HG03045 (cell line): ENCODE measurements at regions not wholly inside any gene's neighbourhood (a gene's known extent, or its start where the extent isn't known, plus 50 kb on each side); places are given as distances from the start of the nearest gene placed in this dataset.

Experiments used
- ATAC-seq: cut with Tn5 transposase; IDR thresholded peaks from one replicate; pipeline ENCODE4 v1.9.1; 2021; ENCODE audit warnings: mild to moderate bottlenecking, moderate library complexity; ENCODE audit not compliant: unreplicated experiment

DNA sequence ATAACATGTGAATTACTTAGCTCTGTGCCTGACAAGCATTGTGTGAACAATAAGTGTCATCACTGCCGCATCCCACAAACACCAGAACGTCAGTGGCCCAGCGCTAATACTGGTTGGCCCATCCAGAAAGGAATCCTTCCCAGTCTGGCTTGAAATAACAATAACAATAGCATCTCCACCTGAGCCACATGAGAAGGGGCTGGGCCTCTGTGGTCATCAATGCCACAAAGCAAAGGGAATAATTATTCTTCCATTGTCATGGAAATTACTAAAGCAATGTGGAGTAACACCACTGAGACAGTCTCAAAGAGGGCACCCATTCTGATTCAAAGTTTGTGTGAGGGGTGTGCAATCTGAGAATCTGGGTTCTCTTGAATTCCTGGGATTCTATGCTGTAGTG is 105.7 kb upstream of the INHBA start:
- no peak for ATAC-seq

DNA sequence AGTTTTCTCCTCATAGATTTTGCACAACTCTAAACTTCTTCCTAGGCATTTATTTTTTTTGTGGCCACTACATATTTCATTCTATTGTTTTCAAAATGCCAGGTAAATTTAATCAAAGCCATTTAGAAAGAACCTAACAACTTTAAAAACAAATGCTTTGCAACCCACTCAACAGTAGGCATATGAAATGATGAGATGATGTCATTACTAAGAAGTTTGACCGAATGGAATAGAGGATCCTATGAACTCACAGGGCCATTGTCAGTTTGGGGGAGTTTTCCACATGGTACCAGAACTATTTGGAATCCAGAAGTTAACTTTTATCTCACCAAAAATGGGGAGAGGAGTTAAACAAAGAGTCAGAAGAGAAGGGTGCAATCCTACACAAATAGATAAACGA is 100.7 kb upstream of the INHBA start:
- no peak for ATAC-seq

DNA sequence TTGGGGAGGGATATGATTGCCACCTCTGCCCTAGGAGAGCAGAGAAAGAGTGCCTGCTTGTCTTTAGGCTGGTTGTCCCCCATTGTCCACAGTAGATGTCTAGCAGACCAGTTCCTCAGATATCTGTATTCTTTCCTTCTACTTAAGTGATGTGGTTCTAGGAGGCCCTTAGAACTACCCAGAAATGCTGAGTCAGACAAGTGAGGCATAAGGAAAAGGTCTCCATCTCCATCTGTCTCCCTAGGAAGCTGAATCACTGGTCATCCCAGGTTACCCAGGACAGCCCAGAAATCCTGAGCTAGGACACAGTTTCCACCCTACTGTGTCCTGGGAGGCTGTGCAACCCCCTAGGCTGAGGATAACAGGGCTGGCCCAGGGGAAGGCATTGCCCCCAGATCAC is 93.4 kb upstream of the INHBA start:
- ATAC-seq = no peak

DNA sequence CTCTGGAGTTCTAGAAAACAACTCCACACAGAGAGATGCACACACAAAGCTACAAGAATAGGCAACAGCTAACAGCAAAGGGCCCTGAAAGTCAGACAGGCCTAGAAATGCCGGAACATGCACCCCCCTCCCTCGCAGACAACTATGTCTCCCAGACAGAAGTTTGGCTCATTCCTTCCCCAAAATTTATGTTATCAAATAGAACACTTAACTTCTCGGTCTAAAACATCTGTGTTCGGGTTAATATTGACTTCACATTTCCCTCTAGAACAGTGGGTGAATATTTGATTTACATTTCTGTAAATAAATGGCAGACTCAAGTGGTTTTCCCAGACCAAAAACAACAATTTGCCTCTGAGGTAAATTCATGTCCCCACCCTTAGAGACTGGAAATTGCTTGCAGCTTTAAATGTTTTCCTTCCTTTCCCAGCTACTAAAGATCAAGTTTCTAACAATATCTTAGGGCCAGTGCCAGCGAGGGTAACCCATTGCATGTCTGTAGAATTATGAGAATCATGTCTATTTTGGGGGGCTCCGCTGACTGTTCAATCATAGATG is 92.5 kb upstream of the INHBA start:
- ATAC-seq = no peak

DNA sequence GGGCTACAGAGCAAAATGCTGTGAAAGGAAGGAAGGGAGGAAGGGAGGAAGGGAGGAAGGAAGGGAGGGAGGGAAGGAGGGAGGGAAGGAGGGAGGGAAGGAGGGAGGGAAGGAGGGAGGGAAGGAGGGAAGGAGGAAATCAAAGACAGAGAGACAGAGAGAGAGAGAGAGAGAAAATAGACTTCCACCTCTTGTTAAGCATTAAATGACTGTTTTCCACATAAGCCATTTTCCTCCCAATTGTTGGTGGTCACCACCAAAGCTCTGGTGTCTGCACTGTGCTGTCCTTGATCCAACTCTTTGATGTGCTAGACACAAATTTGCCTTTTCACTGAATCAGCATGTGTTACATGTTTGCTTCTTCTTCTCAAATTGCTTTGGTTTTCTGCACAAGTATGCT is 90.7 kb upstream of the INHBA start:
- ATAC-seq = no peak

DNA sequence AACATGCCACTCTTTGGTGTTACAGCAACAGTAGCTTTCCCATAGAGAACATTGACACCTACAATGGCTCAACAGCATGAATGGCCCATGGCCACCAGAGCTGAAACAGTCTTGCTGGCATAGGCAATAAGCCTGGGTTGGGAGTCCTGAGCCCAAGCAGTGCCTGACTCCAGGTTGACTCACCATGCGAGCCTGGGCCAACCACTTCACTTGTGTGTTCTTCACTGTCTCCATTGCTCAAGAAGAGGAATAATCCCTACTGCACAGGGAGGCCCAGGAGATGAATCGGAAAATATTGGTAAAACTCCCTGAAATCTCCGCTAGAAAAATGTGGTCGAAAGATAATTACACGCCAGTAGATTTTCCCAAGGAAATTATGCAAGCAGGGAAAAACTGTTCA is 89.2 kb upstream of the INHBA start:
- ATAC-seq = no peak

DNA sequence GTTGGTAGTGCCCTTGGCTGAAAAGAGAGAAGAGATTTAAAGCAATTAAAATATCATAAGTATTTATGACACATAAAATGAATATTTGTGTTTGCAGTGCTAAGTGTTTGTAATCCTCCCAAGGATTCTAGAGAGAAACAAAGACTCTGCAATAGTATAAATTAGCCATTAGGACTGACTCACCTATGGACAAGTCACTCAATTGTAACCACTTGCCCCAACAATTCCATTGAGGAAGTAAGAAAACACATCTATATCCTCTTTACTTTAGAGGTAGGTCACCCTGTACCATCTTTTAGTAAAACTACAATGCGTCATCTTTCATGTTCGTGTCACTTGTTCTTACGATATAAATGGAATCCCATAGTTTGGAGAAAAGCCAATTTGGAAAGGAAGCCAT is 85.7 kb upstream of the INHBA start:
- ATAC-seq = no peak

DNA sequence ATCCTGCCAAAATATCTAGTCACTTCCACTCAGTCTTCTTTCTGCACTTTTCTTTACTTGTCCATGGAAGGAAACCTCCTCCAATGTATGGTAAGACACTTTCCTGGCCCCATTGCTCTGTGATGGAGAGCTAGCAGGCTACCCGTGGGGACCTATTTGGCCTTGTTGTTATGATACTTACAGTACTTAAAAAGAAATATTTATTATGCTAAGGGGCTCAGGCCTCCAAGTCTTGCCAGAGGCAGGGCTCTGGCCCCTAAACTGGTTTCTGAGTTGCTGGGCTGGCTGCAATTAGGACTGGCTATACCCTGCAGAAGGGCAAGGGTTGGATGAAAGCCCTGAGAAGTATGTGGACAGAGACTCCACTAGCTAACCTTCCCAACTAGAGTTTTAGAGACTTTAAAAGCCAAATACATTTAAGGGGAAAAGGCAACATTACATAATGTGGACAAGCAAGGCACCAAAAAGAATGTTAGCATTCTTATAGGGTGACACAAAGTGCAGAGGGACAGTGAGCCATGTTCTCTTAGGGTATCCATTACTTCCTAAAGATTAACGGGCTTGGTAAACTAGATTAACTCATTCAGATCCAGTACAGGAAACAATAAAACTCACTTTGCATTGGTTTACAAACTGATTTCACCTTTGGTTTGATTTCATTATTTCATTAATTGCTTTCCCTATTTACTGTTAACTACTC is 84.9 kb upstream of the INHBA start:
- ATAC-seq = no peak

DNA sequence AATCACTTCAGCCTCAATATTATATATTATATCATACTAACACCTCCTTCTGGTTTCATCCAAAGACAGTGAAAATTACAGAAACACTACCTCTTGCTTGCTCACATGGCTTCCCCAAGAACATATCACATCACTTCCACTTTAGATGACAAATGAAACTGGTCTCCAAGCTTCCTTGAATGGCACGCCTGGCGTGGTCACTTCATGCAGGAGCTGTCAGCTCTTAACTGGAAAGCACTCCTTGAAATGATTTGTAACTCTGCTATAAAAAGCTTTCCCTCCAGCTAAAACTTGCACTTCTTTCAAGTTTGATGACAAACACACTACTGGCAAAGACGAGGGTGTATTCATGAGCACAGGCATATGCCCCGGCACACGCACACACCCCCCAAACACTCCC is 84.1 kb upstream of the INHBA start:
- ATAC-seq = no peak

DNA sequence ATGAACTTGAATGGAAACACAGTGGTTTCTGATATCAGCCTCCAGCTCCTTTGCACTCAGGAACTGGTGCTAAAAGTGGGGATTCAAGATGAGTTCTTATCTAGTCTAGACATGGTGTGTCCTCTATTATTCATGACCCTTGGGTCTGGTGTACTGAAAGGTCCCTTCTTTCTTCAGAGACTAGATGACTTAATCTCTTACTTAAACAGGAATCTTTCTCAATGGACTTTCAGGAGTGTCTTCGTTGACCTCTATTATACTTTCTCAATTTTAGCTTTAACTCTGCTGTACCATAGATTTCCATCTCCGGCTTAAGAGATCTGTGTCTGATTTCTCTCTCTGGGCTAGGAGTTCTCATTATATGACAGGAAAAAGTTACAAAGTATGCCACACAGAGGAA is 83.5 kb upstream of the INHBA start:
- ATAC-seq = no peak

DNA sequence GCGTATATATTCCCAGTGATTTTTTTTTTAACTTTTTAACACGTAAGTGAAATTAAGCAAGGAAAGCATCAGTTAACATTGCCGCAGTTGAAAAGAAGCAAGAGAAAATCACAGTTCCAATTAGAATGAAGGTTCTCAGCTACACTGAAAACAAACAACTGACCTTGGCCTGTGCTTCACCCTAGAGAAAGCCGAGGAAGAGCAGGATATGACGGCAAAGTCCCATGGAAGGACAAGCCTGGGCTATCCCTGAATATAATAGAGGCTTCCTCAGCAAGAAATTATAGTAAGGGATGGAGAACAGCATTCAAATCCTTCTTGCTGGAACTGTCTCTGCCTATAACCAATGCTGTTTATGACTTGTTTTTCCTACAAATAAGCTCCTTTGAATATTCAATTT is 83.0 kb upstream of the INHBA start:
- ATAC-seq = no peak

DNA sequence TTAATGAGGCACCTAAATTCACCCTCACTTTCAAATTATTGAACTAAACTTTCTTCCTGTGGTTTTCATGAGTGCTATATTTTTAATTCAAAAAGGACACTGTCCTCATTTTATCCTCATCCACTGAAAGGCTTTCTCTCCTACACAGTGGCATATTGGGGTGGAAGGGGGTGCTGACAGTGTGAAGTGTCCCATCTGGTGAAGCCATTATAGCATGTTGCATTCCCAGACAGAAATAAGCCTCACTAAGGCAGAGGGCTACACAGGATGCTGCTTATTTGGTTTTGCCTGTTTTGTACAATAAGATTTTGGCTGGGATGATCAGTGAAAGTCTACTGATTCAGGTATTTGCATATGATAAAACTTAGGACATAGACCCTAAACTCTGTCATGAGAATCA is 82.4 kb upstream of the INHBA start:
- no peak for ATAC-seq

DNA sequence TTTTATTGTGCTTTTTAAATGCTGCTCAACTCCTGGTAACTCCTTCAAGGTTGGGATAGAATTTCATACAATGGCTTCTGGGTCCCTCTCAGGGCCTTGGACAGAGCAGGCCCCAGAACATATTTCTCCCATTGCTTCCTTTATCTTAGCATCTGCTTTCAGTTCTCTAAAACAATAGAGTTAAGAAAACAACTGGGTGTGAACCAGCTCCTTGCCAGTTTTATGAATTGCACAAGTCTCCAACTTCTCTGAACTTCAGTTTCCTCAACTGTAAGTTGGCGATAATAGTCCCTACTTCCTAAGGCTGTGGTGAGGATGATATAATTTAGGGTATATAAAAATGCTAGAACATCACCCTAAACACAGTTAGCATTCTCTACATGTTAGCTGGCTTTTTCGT is 77.0 kb upstream of the INHBA start:
- no peak for ATAC-seq

DNA sequence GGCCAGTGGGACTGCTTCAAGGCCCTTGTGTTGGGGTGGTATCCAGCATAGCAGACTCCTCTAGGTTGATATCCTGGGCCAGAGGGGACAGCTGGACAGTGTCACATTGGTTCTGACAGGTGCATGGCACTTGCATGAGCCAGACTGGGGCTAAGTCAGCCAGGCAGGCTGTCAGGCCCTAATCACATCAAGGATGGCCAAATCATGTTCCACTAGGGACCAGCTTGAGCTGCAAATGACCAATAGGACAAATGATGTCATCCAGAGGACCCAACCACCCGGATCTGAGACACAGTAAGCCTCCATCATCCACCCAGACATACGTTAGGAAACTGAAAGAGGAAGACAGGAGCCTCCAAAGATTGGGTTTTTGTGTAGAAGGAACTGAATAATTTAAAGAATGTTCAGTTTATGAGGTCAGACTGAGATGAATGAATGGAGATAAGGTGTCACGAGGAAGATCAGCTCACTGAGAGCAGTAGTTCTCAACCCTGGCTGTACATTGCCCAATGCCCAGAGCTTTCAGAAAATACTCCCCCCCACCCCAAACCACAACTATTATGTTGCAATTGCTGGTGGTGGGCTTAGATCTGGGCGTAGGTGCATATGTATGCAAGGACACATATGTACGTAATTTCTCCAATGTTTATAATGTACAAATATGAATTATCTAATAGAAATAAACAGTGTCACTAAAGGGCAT is 75.2 kb upstream of the INHBA start:
- ATAC-seq = no peak

DNA sequence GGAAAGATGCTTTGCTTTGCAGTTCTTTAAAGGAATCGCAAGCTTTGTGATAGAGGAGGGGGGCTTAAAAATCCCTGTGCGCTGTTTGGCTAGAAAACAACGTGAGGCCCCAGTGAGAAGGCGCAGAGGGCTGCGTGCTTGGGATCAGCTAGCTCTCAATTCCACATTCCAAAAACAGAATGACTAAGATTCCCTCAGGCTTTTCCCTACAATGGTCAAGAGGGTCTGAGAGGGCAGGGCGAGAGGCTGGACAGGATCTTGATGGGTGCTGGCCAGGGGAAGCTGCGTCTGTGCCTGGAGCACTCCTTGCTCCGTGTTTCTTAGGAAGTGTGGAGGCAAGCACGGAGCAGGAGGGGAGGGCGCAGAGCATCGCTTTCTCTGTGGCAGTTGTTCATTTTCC is 72.1 kb upstream of the INHBA start:
- ATAC-seq = no peak

DNA sequence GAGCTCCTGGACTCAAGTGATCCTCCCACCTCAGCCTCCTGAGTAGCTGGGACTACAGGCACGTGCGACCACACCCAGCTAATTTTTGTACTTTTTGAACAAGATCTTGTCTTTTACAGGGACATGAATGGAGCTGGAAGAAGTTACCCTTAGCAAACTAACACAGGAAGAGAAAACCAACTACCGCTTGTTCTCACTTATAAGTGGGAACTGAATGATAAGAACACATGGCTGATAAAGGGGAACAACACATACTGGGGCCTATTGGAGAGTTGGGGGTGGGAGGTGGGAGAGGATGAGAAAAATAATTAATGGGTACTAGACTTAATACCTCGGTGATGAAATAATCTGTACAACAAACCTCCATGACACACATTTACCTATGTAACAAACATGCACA is 70.9 kb upstream of the INHBA start:
- ATAC-seq = no peak

DNA sequence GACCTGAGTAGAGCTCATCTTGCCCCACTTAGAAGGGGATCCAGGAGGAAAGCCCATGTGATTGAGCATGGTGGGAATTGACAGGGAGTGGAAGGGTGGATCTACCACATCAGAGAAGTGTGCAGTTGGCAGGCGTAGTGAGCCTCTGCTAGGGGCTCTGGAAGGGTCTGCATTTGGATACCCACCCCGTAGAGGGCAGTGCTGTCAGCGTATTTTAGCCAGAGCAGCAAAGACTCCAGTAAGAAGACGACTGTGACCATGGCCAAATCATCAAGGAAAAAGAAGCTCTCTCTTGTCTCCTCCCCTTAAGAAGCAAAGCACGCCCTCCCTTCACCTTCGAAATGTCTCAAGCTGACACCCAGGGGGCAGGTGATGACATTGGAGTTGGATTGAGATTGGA is 68.8 kb upstream of the INHBA start:
- no peak for ATAC-seq

DNA sequence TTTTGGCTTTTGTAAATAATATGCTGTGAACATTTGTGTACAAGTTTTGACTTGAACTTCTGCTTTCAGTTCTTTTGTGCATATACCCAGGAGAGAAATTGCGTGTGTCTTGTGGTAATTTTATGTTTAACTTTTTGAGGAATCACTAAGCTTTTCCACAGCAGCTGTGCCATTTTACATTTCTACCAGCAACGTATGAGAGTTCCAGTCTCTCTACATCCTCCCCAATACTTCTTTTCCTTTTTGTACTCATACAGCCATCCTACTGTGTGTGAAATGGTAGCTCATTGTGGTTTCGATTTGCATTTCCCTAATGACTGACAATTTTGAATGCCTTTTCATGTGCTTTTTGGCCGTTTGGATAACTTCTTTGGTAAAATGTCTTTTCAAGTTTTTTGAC is 66.3 kb upstream of the INHBA start:
- ATAC-seq = no peak

DNA sequence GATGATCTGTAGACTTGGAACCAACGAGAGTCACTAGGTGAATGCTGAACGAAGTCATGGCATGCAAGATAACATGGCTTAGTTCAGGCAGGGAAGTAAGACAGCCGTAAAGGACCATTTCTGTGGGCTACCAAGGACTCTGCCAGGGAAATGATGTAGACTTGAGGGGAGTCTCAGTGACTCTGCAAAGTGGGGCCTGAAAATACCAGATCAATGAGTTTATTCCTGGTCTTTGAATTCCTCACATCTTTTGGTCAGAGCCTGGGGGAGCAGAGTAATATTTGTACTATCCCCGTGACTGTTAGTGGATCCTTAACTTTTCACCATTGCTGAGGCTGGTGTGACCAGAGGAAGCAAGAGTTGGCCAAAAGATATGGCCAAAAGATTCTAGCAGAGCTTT is 60.7 kb upstream of the INHBA start:
- ATAC-seq = no peak

DNA sequence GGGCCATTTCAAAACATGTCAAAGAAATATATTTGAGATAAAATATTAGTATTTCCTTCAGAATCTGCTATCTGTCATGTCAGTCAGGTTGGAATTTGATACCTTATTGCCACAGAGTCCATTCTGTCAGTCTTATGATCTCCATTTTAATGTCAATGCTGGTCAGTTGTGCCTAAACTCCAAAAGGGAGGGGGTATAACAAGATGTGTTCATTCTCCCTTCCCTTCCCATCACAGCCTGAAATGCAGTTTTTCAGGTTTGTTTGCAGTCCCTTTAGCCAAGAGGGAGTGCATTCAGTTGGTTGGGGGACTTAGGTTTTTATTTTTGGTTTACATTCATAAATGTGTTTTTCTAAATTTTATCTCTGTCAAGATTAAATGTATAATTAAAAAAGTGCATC is 59.8 kb upstream of the INHBA start:
- no peak for ATAC-seq

DNA sequence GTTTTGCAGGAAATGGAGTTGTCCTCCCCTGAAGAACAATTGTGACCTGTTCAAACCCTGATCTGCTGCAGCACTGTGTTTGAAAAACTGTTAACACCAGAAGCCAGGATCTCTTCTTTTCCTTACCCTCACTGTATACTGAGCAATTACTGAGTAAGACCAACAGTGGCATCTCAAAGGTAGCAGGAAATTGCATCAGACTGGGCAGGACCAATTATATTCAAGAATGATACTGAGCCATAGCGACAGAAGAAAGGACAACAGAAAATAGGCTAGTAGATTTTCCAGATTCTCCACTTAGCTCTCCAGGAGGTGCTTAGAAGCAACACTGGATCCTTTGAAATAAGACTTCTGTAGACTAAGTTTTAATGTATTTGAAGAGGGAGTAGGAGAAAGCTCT is 57.4 kb upstream of the INHBA start:
- no peak for ATAC-seq

DNA sequence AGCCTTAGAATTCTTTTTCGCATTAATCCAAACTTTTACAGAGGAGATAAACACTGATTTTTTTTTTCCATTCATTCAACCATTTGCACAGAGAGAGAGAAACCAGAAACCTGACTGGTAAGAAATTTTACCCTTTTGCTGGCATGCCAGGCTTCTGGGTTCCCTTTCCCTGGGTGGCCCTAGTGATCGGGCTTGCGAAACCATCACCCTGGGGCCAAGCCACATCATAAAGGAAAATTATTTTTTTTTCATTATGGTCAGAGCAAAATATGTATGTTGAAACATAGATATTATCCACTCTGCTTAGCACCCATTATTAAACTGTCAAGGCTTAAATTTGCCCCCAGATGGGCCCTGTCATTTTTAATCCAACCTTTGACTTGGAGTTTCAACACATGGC is 55.4 kb upstream of the INHBA start:
- no peak for ATAC-seq
